Stimulated activated CD4-positive, alpha-beta T cell treated with anti-CD3 and anti-CD28 coated beads, Interleukin-4, amount 100 ng/mL, for 4 hours (primary cell): ENCODE measurements at regions not wholly inside any gene's neighbourhood (a gene's known extent, or its start where the extent isn't known, plus 50 kb on each side); places are given as distances from the start of the nearest gene placed in this dataset.

Experiments
- DNase-seq, 2 experiments: peaks; one replicate each; pipeline ENCODE4 v3.0.0-alpha.2; 2020

GRCh38 chr1:36572906-36573305 lies 90.2 kb upstream of the CSF3R start:
- no peak for DNase-seq

- no peak for DNase-seq
Measured at GRCh38 chr1:36572142-36572715, 89.5 kb upstream of the CSF3R start.

- no peak for DNase-seq
Measured at GRCh38 chr1:36571106-36571505, 88.4 kb upstream of the CSF3R start.

- no peak for DNase-seq
Measured at GRCh38 chr1:36570478-36571060, 87.9 kb upstream of the CSF3R start.

- no peak for DNase-seq
Measured at GRCh38 chr1:36570006-36570405, 87.3 kb upstream of the CSF3R start.

- DNase-seq = no peak
Measured at GRCh38 chr1:36567601-36568341, 85.1 kb upstream of the CSF3R start.

- no peak for DNase-seq
Measured at GRCh38 chr1:36565576-36566501, 83.1 kb upstream of the CSF3R start.

- no peak for DNase-seq
Measured at GRCh38 chr1:36562181-36562685, 79.5 kb upstream of the CSF3R start.

- DNase-seq = no peak
Measured at GRCh38 chr1:36561361-36561724, 78.6 kb upstream of the CSF3R start.

- no peak for DNase-seq
Measured at GRCh38 chr1:36560621-36561360, 78.1 kb upstream of the CSF3R start.

- no peak for DNase-seq
Measured at GRCh38 chr1:36560177-36560576, 77.5 kb upstream of the CSF3R start.

- DNase-seq = no peak
Measured at GRCh38 chr1:36559061-36559460, 76.3 kb upstream of the CSF3R start.

- no peak for DNase-seq
Measured at GRCh38 chr1:36557041-36558000, 74.6 kb upstream of the CSF3R start.

- DNase-seq = no peak
Measured at GRCh38 chr1:36555041-36555440, 72.3 kb upstream of the CSF3R start.

- DNase-seq = no peak
Measured at GRCh38 chr1:36554323-36554628, 71.6 kb upstream of the CSF3R start.

GRCh38 chr1:36553591-36554322 lies 71.0 kb upstream of the CSF3R start:
- peak; percentile 44 to 63 for DNase-seq

- no peak for DNase-seq
Measured at GRCh38 chr1:36542962-36543515, 60.3 kb upstream of the CSF3R start.

GRCh38 chr1:36542024-36542961 lies 59.6 kb upstream of the CSF3R start:
- no peak for DNase-seq

GRCh38 chr1:36540056-36540455 lies 57.3 kb upstream of the CSF3R start:
- no peak for DNase-seq
